K562 (cell line): ENCODE measurements at regions not wholly inside any gene's neighbourhood (a gene's known extent, or its start where the extent isn't known, plus 50 kb on each side); places are given as distances from the start of the nearest gene placed in this dataset.
A peak's percentile ranks its signal among the peaks of the same experiment; 100 is the strongest.

Experiments used
- ARHGAP35 ChIP-seq: fragments of 450-650 bp; IDR thresholded peaks from 2 replicates; pipeline ENCODE4 v1.6.1; 2018; ENCODE audit not compliant: partially characterized antibody
- GATAD2A ChIP-seq: fragments of 450-650 bp; IDR thresholded peaks from 2 replicates; pipeline ENCODE4 v1.6.1; 2017
- LARP7 ChIP-seq: fragments of 450-650 bp; IDR thresholded peaks from 2 replicates; pipeline ENCODE4 v1.6.1; 2016
- MTA2 ChIP-seq: fragments of 450-650 bp; IDR thresholded peaks from 2 replicates; pipeline ENCODE4 v1.6.1; 2016; ENCODE audit warnings: low read depth
- NCOA1 ChIP-seq: fragments of 450-650 bp; IDR thresholded peaks from 2 replicates; pipeline ENCODE4 v1.6.1; 2016; ENCODE audit warnings: low read depth
- NR2C1 ChIP-seq, 2 experiments: fragments of 450-650 bp; IDR thresholded peaks; 2 replicates each; pipeline ENCODE4 v1.6.1; 2017; ENCODE audit warnings: mild to moderate bottlenecking in 2 of 2, antibody characterized with exemption in 1 of 2, inconsistent platforms in 1 of 2, missing compliant biosample characterization in 1 of 2, missing genetic modification characterization in 1 of 2
- TF ChIP-seq, protein P1 (sequence below): fragments of 450-650 bp; formaldehyde crosslinking; IDR thresholded peaks from 2 replicates; pipeline ENCODE4 v1.4.0; 2022; ENCODE audit warnings: missing genetic modification characterization
- TF ChIP-seq, protein P2 (sequence below), 2 experiments: fragments of 450-650 bp; IDR thresholded peaks; 2 replicates each; pipeline ENCODE4 v1.6.1; 2016
- TF ChIP-seq, protein P3 (sequence below): fragments of 450-650 bp; formaldehyde crosslinking; IDR thresholded peaks from 2 replicates; pipeline ENCODE4 v1.4.0; 2022; ENCODE audit warnings: missing genetic modification characterization
- TF ChIP-seq, protein P4 (sequence below): fragments of 450-650 bp; IDR thresholded peaks from 2 replicates; pipeline ENCODE4 v1.6.1; 2016

DNA sequence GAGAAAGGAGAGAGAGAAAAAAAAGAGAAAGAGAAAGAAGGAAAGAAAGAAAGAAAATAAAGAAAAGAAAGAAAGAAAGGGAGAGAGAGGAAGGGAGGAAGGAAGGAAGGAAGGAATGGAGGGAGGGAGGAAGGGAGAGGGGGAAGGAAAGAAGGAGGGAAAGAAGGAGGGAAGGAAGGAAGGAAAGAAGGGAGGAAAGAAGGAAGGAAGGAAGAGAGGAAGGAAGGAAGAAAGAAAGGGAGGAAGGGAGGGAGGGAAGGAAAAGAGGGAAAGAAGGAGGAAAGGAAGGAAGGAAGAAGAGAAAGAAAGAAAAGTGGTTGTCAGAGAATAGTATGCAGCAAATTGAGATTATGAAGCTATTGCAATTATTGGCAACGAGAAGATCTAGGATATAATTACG, 49.9 kb upstream of the NIPBL start (continued):
- no peak for TF ChIP-seq NR2C1 (IDR thresholded peaks at IDR 0.05)
- no peak for TF ChIP-seq NR2C1 (tag; IDR thresholded peaks at IDR 0.05)
- TF ChIP-seq MTA2: 0 out of 2 replicates have a peak, but pooled peaks have one; percentile 17
- TF ChIP-seq, protein P1, sequence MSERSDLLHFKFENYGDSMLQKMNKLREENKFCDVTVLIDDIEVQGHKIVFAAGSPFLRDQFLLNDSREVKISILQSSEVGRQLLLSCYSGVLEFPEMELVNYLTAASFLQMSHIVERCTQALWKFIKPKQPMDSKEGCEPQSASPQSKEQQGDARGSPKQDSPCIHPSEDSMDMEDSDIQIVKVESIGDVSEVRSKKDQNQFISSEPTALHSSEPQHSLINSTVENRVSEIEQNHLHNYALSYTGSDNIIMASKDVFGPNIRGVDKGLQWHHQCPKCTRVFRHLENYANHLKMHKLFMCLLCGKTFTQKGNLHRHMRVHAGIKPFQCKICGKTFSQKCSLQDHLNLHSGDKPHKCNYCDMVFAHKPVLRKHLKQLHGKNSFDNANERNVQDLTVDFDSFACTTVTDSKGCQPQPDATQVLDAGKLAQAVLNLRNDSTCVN: peak; percentile 44; the same call in 1 of the 2 replicates
- peak; percentile 67 for TF ChIP-seq ARHGAP35
- TF ChIP-seq, protein P2, sequence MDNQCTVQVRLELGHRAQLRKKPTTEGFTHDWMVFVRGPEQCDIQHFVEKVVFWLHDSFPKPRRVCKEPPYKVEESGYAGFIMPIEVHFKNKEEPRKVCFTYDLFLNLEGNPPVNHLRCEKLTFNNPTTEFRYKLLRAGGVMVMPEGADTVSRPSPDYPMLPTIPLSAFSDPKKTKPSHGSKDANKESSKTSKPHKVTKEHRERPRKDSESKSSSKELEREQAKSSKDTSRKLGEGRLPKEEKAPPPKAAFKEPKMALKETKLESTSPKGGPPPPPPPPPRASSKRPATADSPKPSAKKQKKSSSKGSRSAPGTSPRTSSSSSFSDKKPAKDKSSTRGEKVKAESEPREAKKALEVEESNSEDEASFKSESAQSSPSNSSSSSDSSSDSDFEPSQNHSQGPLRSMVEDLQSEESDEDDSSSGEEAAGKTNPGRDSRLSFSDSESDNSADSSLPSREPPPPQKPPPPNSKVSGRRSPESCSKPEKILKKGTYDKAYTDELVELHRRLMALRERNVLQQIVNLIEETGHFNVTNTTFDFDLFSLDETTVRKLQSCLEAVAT (IDR thresholded peaks at IDR 0.05): 0 out of 4 replicates have a peak, but pooled peaks of 1 of the 2 experiments have one; percentile 26
- TF ChIP-seq LARP7: 0 out of 2 replicates have a peak, but pooled peaks have one; percentile 35
- TF ChIP-seq, protein P3, sequence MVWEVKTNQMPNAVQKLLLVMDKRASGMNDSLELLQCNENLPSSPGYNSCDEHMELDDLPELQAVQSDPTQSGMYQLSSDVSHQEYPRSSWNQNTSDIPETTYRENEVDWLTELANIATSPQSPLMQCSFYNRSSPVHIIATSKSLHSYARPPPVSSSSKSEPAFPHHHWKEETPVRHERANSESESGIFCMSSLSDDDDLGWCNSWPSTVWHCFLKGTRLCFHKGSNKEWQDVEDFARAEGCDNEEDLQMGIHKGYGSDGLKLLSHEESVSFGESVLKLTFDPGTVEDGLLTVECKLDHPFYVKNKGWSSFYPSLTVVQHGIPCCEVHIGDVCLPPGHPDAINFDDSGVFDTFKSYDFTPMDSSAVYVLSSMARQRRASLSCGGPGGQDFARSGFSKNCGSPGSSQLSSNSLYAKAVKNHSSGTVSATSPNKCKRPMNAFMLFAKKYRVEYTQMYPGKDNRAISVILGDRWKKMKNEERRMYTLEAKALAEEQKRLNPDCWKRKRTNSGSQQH (CRISPR knock-in tag): peak; percentile 71
- TF ChIP-seq, protein P4, sequence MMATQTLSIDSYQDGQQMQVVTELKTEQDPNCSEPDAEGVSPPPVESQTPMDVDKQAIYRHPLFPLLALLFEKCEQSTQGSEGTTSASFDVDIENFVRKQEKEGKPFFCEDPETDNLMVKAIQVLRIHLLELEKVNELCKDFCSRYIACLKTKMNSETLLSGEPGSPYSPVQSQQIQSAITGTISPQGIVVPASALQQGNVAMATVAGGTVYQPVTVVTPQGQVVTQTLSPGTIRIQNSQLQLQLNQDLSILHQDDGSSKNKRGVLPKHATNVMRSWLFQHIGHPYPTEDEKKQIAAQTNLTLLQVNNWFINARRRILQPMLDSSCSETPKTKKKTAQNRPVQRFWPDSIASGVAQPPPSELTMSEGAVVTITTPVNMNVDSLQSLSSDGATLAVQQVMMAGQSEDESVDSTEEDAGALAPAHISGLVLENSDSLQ: no peak
- TF ChIP-seq NCOA1: no peak
- TF ChIP-seq GATAD2A: 0 out of 2 replicates have a peak, but pooled peaks have one; percentile 11
